ENCODE measurements at regions not wholly inside any gene's neighbourhood (a gene's known extent, or its start where the extent isn't known, plus 50 kb on each side); places are given as distances from the start of the nearest gene placed in this dataset.

- no peak for DNase-seq (ENCODE audit: low spot score)
- H3K36me3 Mint-ChIP-seq: no peaks in the 10 kb centered on the region
- Histone ChIP-seq H3K27me3 (no peaks in the 10 kb centered on the region), H3K4me2 (no peak overlapping the region), H3K36me3 (no peaks in the 10 kb centered on the region), H3K4me1 (no peaks in the 10 kb centered on the region), H3K27ac (no peak overlapping the region), H3K9me3 (ENCODE audit: low read depth) (no peaks in the 10 kb centered on the region), H3K79me2 (ENCODE audit: low read depth) (no peaks in the 10 kb centered on the region), H3F3A (ENCODE audit: low read depth) (no peaks in the 10 kb centered on the region), H4K20me1 (ENCODE audit: low read depth) (no peaks in the 10 kb centered on the region), H3K4me3 (no peak overlapping the region), H2AFZ (replicated peaks) (no peak overlapping the region), H3K9ac (no peak overlapping the region)
- no peaks in the 10 kb centered on the region for H3K27me3 Mint-ChIP-seq (ENCODE audit: insufficient read depth, low read depth)
- H3K4me3 Mint-ChIP-seq: no peak overlapping the region
- H3K9me3 Mint-ChIP-seq: no peaks in the 10 kb centered on the region
- peaks cover 6% of the 10 kb centered on the region for H3K4me1 Mint-ChIP-seq
- peak overlapping the region; percentile 37 for H3K27ac Mint-ChIP-seq
- TF ChIP-seq EZH2 (IDR thresholded peaks at IDR 0.05) (no peak), EZH2phosphoT487 (IDR thresholded peaks at IDR 0.05) (no peak), CTCF (IDR thresholded peaks at IDR 0.05) (no peak)
Measured at GRCh38 chr3:5036858-5037257, 57.6 kb downstream of the BHLHE40 start.

DNA sequence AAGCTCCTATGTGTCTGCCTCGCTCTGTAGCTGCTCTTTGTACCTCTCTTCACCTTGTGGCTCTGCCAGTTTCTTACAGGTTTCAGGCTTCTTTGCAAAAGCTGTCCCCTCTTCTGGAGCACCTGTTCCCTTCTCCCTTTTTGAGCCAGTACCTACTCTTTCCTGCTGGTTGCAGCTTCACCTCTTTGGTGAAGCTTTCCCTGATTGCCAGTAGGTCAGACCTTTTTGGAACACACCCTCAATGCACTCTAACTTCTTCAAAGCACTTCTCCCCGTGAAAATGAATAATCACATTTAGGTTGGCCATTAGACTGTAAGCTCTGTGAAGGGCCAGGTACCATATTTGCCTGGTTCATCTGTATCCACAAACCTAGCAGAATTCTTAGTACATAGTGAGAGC, 60.3 kb downstream of the BHLHE40 start:
- Histone ChIP-seq H3K27me3 (no peaks in the 10 kb centered on the region), H3K4me2 (no peak overlapping the region), H3K79me2 (ENCODE audit: low read depth) (no peaks in the 10 kb centered on the region), H4K20me1 (ENCODE audit: low read depth) (no peaks in the 10 kb centered on the region), H3F3A (ENCODE audit: low read depth) (no peaks in the 10 kb centered on the region), H3K4me3 (no peak overlapping the region), H3K9me3 (ENCODE audit: low read depth) (no peaks in the 10 kb centered on the region), H3K36me3 (no peaks in the 10 kb centered on the region), H3K9ac (no peak overlapping the region), H3K4me1 (no peaks in the 10 kb centered on the region), H2AFZ (replicated peaks) (no peak overlapping the region), H3K27ac (no peak overlapping the region)
- H3K4me3 Mint-ChIP-seq: no peak overlapping the region
- peaks cover 6% of the 10 kb centered on the region for H3K4me1 Mint-ChIP-seq
- TF ChIP-seq EZH2phosphoT487 (IDR thresholded peaks at IDR 0.05): no peak
- no peak for TF ChIP-seq EZH2 (IDR thresholded peaks at IDR 0.05)
- TF ChIP-seq CTCF (IDR thresholded peaks at IDR 0.05): no peak
- no peaks in the 10 kb centered on the region for H3K36me3 Mint-ChIP-seq
- no peak overlapping the region for H3K27ac Mint-ChIP-seq
- no peaks in the 10 kb centered on the region for H3K27me3 Mint-ChIP-seq (ENCODE audit: insufficient read depth, low read depth)
- DNase-seq (ENCODE audit: low spot score): no peak
- H3K9me3 Mint-ChIP-seq: no peaks in the 10 kb centered on the region

- H3F3A ChIP-seq (ENCODE audit: low read depth): no peaks in the 10 kb centered on the region
- H3K9me3 ChIP-seq (ENCODE audit: low read depth): no peaks in the 10 kb centered on the region
- H3K36me3 Mint-ChIP-seq: no peaks in the 10 kb centered on the region
- no peak overlapping the region for H3K27ac ChIP-seq
- H3K79me2 ChIP-seq (ENCODE audit: low read depth): no peaks in the 10 kb centered on the region
- no peaks in the 10 kb centered on the region for H3K27me3 Mint-ChIP-seq (ENCODE audit: insufficient read depth, low read depth)
- H3K36me3 ChIP-seq: no peaks in the 10 kb centered on the region
- no peak overlapping the region for H3K4me3 Mint-ChIP-seq
- H3K4me3 ChIP-seq: no peak overlapping the region
- no peaks in the 10 kb centered on the region for H4K20me1 ChIP-seq (ENCODE audit: low read depth)
- H3K4me2 ChIP-seq: no peak overlapping the region
- DNase-seq (ENCODE audit: low spot score): no peak
- no peak overlapping the region for H2AFZ ChIP-seq (replicated peaks)
- H3K4me1 ChIP-seq: no peaks in the 10 kb centered on the region
- H3K9ac ChIP-seq: no peak overlapping the region
- H3K4me1 Mint-ChIP-seq: peaks cover 13% of the 10 kb centered on the region
- no peaks in the 10 kb centered on the region for H3K9me3 Mint-ChIP-seq
- no peaks in the 10 kb centered on the region for H3K27me3 ChIP-seq
- TF ChIP-seq EZH2phosphoT487 (IDR thresholded peaks at IDR 0.05) (no peak), EZH2 (IDR thresholded peaks at IDR 0.05) (no peak), CTCF (IDR thresholded peaks at IDR 0.05) (peak; percentile 12)
- H3K27ac Mint-ChIP-seq: no peak overlapping the region
Measured at GRCh38 chr3:5041315-5041714, 62.1 kb downstream of the BHLHE40 start.

DNA sequence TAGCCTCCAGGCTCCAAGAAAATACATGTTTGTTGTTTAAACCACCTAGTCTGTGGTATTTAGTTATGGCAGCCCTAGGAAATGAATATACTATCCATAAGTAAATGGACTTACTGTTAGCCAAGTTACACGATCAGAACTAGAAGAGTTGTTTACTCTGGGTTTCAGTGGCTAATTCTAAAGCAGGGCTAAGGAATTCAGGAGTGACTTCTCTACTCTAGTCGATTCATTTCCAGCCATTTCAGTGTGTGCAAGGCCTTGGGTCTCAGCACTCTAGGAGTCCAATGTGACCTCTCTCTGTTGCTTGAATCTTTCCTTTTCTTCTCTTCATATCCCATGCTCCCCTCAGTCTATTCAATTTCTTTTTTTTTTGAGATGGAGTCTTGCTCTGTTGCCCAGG, 66.7 kb downstream of the BHLHE40 start:
- DNase-seq (ENCODE audit: low spot score): no peak
- H3K79me2 ChIP-seq (ENCODE audit: low read depth): no peaks in the 10 kb centered on the region
- no peak overlapping the region for H3K4me2 ChIP-seq
- no peak overlapping the region for H3K27ac Mint-ChIP-seq
- H3K36me3 ChIP-seq: no peaks in the 10 kb centered on the region
- no peaks in the 10 kb centered on the region for H3K9me3 ChIP-seq (ENCODE audit: low read depth)
- no peak overlapping the region for H2AFZ ChIP-seq (replicated peaks)
- no peak overlapping the region for H3K27ac ChIP-seq
- no peak overlapping the region for H3K4me3 Mint-ChIP-seq
- peaks cover 7% of the 10 kb centered on the region for H3K4me1 Mint-ChIP-seq
- H4K20me1 ChIP-seq (ENCODE audit: low read depth): no peaks in the 10 kb centered on the region
- no peaks in the 10 kb centered on the region for H3K27me3 ChIP-seq
- H3K4me1 ChIP-seq: no peaks in the 10 kb centered on the region
- no peaks in the 10 kb centered on the region for H3F3A ChIP-seq (ENCODE audit: low read depth)
- no peaks in the 10 kb centered on the region for H3K9me3 Mint-ChIP-seq
- no peak overlapping the region for H3K4me3 ChIP-seq
- H3K36me3 Mint-ChIP-seq: no peaks in the 10 kb centered on the region
- H3K9ac ChIP-seq: no peak overlapping the region
- H3K27me3 Mint-ChIP-seq (ENCODE audit: insufficient read depth, low read depth): peaks cover 3% of the 10 kb centered on the region
- TF ChIP-seq EZH2 (IDR thresholded peaks at IDR 0.05) (no peak), EZH2phosphoT487 (IDR thresholded peaks at IDR 0.05) (no peak), CTCF (IDR thresholded peaks at IDR 0.05) (no peak)

All from neural progenitor cell (in vitro differentiated cells).